EL (cell line): ENCODE measurements at regions not wholly inside any gene's neighbourhood (a gene's known extent, or its start where the extent isn't known, plus 50 kb on each side); places are given as distances from the start of the nearest gene placed in this dataset.
"Not testable (repeated sequence)": the region's sequence is repeated elsewhere in the genome, so short reads cannot be mapped to it uniquely, and the experiment has no call there.

Experiments
- DNase-seq: peaks from one replicate; pipeline ENCODE4 v3.0.0-alpha.2; 2016

DNA sequence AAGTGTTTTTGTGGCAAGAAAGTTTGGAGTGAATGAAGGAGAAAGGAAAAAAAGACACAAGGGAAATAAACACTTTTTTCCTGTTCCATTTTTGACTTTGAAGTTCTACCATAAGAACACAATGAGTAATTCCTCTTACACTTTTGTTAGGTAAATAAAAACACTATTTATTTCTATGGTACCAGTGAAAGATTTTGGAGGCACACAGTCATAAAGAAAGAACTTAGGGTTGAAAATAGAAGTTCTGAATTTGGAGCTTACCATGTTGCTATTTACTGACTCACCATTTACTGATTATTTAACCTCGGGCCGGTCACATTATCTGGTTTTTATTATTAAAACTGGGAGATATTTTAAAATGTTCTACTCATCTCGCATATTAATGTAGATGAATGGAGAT, 367.8 kb downstream of the TLE1 start:
- DNase-seq, result no peak

GRCh38 chr9:81320909-81321482, 368.4 kb downstream of the TLE1 start:
- DNase-seq, result no peak

DNA sequence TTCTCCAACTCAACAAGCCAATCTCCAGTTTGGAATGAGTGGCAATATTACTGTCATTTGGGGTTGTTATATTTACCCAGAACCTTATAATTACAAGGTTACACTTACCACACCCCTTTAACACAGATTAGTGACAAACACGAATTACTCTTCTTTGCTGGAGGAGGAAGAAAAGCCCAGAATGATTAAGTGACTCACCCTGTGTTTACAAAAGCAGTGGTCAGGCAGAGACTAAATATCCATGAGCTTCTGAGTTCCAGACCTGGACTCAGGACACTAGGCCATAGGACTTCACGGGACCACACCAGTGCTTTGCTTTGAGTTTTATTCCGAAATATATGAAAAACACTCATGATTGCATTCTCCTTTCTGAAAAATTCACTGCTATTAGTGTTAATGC, 370.8 kb downstream of the TLE1 start:
- peak; percentile 62 for DNase-seq

DNA sequence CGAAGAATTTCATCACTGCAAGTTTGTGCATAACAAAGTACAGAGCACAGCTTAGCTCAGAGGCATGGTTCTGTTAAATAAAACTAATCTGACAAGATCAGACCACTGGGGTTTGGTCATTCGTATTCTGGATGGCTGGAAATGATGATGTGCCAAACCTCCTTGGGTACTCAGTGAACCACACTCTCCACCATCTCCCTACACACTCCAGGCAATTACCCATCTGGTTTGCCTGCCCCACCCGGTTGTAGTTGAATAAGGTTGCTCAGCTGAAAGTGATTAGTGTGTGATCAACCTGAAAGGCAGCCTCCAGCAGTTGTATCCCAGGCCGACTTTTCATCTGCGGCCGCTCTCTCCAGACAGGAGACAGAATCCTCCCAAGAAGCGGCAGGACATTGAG, 371.4 kb downstream of the TLE1 start:
- DNase-seq, result no peak

GRCh38 chr9:81317223-81317622, 372.1 kb downstream of the TLE1 start:
- peak; percentile 22 for DNase-seq

- no peak for DNase-seq
Measured at GRCh38 chr9:81314490-81314889, 374.9 kb downstream of the TLE1 start.

- no peak for DNase-seq
Measured at GRCh38 chr9:81313877-81314276, 375.5 kb downstream of the TLE1 start.

GRCh38 chr9:81312346-81312745, 377.0 kb downstream of the TLE1 start:
- DNase-seq, result no peak

- DNase-seq, result no peak
Measured at GRCh38 chr9:81308404-81308803, 380.9 kb downstream of the TLE1 start.

DNA sequence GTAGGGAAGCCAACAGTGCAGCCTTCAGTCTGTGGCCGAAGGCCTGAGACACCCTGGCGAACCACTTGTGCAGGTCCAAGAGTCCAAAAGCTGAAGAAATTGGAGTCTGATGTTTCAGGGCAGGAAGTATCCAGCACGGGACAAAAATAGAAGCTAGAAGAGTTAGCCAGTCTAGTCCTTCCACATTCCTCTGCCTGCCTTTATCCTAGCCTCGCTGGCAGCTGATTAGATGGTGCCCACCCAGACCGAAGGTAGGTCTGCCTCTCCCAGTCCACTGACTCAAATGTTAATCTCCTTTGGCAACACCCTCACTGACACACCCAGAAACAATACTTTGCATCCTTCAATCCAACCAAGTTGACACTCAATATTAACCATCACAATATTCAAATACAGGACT, 381.6 kb downstream of the TLE1 start:
- not testable (repeated sequence) for DNase-seq

DNA sequence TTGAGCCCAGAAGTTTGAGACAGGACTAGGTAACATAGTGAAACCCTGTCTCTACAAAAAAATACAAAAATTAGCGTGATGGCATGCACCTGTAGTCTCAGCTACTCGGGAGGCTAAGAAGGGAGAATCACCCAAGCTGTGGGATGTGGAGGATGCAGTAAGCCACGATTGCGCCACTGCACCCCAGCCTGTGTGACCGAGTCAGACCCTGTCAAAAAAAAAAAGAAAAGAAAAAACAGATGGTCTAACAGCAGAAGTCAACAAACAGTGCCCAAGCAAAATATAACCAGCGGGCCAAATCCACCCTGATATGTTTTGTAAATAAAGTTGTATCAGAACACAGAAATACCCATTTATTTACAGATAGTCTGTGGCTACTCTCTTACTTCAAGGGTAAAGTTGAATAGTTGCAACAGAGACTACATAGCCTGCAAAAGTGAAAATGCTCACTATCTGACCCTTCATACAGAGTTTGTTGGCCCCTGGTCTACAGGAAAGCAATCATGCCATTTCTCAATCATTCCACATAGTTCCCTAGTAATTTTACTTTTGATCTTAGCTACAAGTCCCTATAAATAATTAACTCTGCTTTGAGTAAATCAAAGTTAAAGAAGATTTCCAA, 383.7 kb downstream of the TLE1 start:
- no peak for DNase-seq

- DNase-seq, result no peak
Measured at GRCh38 chr9:81303658-81304057, 385.7 kb downstream of the TLE1 start.

DNA sequence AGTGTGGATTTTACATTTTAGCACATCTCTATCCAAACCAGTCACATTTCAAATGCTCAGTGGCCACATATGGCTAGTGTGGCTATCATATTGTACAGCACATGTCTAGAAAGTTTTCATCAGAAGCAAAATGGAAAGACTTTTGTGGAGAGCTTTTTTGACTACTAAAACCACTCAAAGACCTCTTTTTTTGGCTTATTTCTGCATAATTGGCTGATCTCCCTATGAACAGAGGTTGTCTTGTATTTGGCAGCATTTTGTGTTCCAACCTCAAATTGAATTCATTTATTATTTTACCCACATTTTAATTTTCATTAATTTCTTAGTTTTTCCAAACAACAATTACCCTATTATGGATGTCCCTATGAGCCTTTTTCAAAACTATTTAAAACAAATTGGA, 395.7 kb downstream of the TLE1 start:
- no peak for DNase-seq

- DNase-seq, result no peak
Measured at GRCh38 chr9:81292056-81292805, 397.1 kb downstream of the TLE1 start.

DNA sequence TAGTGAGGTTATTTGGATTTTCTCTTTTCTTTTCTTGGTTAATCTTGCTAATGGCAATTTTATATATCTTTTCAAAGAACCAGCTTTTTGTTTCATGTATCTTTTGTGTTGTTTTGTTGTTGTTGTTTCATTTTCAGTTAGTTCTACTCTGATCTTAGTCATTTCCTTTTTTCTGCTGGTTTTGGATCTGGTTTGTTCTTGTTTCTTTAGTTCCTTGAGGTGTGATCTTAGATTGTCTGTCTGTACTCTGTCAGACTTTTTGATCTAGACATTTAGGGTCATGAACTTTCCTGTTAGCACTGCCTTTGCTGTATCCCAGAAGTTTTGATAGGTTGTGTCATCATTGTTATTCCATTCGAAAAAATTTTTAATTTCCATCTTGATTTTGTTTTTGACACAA, 399.7 kb downstream of the TLE1 start:
- no peak for DNase-seq

DNA sequence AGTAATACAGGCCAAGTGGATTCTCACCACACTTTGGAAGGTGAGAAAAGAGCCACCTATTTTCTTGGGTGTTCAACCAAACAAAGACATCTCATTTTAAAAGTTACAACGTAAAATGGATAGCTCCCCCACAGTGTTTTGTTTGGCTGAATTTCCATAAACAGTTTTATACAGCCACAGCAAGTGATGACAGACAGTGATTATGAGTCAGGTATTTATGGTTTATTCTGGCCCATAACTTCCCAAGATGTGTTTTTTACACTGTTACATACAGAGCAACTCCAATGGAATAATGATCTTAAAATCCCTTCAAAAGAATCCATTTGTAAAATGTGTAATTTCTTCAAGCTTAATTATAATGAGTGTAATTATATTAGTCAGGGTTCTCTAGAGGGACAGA, 421.3 kb downstream of the TLE1 start:
- DNase-seq, result peak; percentile 42

DNA sequence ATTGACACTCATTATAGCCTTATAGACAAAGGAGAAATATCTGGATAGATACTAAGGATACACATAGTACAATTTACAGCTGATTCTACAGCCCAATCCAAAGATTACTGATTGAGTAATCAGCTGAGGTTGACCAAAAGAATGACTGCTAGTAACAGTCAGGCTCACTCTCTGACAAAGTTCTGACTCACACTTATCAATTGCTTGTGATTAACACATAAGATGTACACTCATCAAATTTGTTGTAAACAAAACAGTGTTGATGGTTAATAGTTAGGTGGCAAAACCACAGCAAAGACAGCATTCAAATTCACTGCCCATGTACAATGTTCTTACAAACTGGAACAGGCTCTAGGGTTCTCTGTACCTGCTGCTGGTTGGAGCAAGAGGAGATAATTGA, 422.7 kb downstream of the TLE1 start:
- peak; percentile 56 for DNase-seq

GRCh38 chr9:81266086-81266485, 423.3 kb downstream of the TLE1 start:
- peak; percentile 4 for DNase-seq

- DNase-seq, result peak; percentile 27
Measured at GRCh38 chr9:81264516-81264915, 424.8 kb downstream of the TLE1 start.

DNA sequence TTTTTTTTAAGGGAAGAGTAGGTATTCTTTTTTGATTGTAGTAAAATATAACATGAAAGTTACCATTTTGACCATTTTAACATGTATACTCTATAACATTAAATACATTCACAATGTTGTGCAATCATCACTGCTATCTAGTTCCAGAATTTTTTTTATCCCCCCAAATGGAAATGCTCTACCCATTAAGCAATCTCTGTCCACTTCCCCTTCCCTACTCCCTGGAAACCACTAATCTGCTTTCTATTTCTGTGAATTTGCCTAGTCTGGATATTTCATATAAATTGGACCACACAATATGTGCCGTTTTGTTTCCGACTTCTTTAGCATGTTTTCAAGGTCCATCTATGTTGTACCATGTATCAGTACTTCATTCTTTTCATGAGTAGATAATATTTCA, 429.5 kb downstream of the TLE1 start:
- DNase-seq, result no peak

- no peak for DNase-seq
Measured at GRCh38 chr9:81256368-81256767, 433.0 kb downstream of the TLE1 start.

DNA sequence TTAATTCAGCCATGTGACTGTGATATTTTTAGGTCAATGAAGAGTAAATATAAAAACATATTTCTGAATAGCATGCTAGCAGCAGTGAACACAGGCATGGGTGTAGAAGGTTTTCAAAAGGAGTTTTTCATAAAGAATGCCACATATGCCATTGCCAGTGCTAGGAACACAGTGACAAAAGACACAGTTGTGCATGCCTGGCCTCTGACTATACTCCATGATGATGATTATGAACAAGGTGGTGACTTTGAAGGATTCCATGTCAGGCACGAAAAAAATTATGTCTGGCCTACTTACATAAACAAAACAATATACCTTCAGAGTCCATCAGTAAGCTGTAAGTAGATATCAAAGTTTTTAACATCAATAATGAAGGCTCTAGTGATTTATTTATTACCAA, 438.7 kb downstream of the TLE1 start:
- no peak for DNase-seq

- no peak for DNase-seq
Measured at GRCh38 chr9:81250041-81250440, 439.3 kb downstream of the TLE1 start.

GRCh38 chr9:81245254-81245956, 443.9 kb downstream of the TLE1 start:
- no peak for DNase-seq
